ENCODE measurements at regions not wholly inside any gene's neighbourhood (a gene's known extent, or its start where the extent isn't known, plus 50 kb on each side); places are given as distances from the start of the nearest gene placed in this dataset.

DNA sequence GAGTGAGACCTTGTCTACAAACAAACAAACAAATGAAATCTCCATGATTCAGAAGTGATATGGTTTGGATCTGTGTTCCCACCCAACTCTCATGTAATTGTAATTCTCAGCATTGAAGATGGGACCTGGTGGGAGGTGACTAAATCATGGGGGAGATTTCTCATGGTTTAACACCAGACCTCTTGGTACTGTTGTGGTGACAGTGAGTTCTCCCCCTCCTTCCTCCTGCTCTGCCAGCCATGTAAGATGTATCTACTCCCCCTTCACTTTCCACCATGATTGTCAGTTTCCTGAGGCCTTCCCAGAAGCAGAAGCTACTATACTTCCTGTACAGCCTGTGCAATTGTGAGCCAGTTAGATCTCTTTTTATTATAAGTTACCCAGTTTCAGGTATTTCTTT lies 438.4 kb upstream of the THBS1 start:
- Mint-ChIP-seq H3K27ac (peak overlapping the region in 1 of 2 donors; percentile 95), H3K36me3 (peaks cover 0 to 25% of the 10 kb centered on the region in 2 donors), H3K9me3 (peaks cover 0 to 12% of the 10 kb centered on the region in 2 donors)
- DNase-seq (ENCODE audit: low spot score in 2 of 2) = peak in 1 of 2 donors; percentile 7
- peak; percentile 43 to 83 for ATAC-seq

DNA sequence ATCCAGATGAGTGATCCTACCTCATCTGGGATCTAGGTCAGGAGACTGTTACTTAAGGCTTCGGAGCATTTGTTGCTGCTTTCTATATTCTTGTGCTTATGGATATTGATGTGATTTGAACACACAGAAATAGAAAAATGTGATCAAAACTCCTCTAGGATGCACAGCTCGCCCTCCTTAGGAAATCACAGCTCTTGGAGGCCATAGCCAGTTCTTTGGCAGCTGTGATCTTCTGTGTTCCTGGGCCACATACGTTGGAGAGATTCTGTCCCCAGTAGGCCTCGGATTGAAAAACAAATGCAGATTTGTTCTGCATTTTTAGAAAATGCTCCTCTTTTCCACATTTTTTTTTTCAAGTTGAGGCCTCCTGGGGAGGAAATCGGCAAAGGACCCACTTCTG lies 437.4 kb upstream of the THBS1 start:
- no peak for DNase-seq (ENCODE audit: low spot score in 2 of 2)
- no peak overlapping the region for H3K27ac Mint-ChIP-seq
- peaks cover 0 to 12% of the 10 kb centered on the region in 2 donors for H3K9me3 Mint-ChIP-seq
- peaks cover 0 to 25% of the 10 kb centered on the region in 2 donors for H3K36me3 Mint-ChIP-seq
- no peak for ATAC-seq

DNA sequence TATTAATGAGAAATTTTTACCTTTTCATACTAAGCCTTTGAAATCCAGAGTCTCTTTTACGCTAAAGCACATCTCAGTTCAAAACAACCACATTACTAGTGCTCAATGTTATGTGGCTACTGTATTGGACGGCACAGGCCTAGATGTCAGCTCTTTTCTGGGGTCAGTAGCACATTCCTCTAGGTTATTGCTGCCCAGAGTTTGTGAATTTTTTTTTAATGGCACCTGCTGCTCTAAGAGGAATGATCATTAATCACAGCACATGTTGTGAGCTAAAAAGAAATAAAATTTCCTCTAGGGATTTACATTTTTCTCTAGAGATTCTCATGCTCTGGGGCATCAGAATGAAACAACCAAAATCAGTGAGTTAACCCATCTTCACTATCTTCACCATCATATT lies 436.8 kb upstream of the THBS1 start:
- Mint-ChIP-seq H3K36me3 (peaks cover 0 to 25% of the 10 kb centered on the region in 2 donors), H3K9me3 (peaks cover 0 to 12% of the 10 kb centered on the region in 2 donors), H3K27ac (peak overlapping the region; percentile 46 to 92)
- no peak for DNase-seq (ENCODE audit: low spot score in 2 of 2)
- ATAC-seq = no peak

DNA sequence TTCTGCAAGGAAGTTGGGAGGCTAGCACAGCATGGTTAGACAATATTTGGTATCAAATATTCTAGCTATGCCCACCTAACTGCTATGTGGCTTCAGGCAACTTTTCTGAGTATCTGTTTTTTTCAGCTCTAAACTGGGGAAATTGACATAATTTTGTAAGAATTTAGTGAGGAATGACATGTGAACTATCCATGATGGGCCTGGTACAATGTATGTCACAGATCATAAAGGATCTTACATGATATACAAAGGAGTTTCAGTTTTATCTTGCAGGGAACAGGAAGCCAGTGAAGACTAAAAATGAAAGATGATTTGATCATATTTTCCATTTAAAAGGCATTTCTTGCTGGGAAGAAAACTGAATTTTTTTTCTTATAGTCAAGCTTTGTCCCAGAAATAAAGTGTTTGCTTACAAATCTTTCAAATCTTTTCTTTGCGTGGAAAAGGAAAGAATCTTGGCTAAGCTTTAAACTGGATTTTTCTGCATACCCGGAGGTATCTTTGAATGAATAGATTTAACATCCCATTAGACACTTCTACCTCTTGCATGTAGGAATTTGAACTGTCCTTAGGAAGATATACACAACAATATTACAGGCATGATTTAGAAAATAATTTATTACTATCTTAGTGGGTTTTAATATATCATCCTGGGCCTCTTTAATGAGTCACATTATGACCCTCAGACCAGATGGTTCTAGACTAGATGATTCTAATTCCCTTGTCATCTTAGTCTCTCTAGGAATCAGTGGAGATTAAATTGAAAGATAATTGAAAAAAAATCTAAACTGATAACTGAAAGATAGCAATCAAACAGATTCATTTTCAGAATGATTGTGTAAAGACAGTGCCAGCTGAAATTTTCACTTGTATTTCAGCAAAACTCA lies 436.0 kb upstream of the THBS1 start:
- Mint-ChIP-seq H3K27ac (peak overlapping the region; percentile 46 to 92), H3K36me3 (peaks cover 0 to 25% of the 10 kb centered on the region in 2 donors), H3K9me3 (peaks cover 0 to 12% of the 10 kb centered on the region in 2 donors)
- ATAC-seq (peak; percentile 65 to 67), DNase-seq (ENCODE audit: low spot score in 2 of 2) (no peak)

DNA sequence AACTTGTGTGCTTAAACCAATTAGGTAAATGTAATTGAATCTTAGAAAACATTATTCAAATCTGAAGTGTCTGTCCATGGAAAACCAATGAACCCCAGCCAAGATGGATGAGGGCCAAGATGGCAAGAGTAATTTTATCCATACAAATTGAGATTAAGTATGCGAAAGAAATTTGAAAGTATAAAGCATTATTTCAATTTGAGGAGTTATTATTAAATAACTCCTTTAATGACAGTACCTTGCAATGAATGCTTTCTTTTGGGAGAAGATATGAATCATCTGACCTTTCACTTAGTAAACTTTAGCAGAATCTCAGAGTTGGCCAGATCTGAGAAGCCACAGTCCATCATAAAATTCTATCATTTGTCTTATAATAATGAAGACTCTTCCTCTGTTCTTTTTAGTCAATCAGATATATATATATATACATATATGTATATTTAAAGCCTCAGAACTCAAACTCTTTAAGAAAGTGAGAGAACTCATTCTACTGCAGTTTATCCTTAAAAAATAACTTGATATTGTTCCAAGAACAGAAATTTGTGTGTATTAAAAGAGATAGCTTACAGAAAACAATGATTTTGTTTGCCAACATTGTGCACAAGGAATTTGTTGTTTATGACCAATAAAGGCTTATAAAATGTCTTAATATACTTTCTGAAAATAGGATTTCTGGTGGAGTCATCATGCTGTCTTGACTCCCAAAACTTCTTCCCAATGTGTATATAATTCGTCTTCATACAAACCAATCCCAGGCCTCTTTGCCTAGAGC lies 434.8 kb upstream of the THBS1 start:
- Mint-ChIP-seq H3K27ac (no peak overlapping the region), H3K9me3 (peaks cover 0 to 12% of the 10 kb centered on the region in 2 donors), H3K36me3 (peaks cover 0 to 25% of the 10 kb centered on the region in 2 donors)
- ATAC-seq (no peak), DNase-seq (ENCODE audit: low spot score in 2 of 2) (no peak)

DNA sequence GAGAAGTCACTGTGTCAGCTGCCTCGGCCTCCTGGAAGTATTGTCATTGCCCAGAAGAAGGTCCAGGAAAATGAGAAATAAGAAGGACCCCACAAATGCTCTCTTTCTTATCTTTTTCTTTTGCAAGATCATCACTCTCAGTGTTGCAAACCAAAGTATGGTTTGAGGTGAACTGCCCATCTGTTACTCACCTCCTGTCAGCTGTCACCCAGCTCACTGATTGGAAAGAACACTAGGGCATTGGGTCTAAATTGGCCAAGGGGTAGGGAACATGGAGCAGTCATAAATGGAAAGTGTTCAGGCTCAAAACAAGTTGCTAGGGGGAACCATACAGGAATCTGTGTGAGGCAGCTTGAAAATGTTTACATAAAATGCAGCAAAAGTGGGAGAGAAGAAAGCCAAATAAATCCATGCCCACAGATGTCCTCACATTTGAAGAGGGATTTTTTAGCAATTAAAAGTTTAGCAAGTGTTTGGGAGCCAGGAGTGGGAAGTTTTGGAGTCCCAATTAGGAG lies 431.2 kb upstream of the THBS1 start:
- no peak for ATAC-seq
- no peak overlapping the region for H3K27ac Mint-ChIP-seq

DNA sequence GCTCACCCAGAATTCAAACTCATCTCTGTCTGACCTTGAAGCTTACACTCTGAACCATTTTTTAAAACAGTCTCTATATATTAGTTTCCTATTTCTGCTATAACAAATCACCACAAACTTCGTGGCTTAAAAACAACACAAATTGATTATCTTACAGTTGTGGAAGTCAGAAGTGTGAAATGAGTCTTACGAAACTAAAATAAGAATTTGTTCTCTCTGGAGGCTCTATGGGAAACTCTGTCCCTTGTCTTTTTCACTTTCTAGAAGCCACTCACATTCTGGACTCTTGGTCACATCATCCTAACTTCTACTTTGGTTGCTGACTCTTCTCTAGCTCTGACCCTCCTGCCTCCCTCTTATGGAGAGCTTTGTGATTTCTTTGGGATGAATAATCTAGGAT lies 429.3 kb upstream of the THBS1 start:
- Mint-ChIP-seq H3K27ac (no peak overlapping the region), H3K36me3 (no peaks in the 10 kb centered on the region), H3K9me3 (no peaks in the 10 kb centered on the region)
- no peak for ATAC-seq
- no peak for DNase-seq (ENCODE audit: low spot score in 2 of 2)

More for the DNA sequence above, 431.2 kb upstream of the THBS1 start:
- no peak for DNase-seq (ENCODE audit: low spot score in 2 of 2)
- Mint-ChIP-seq H3K36me3 (no peaks in the 10 kb centered on the region), H3K9me3 (no peaks in the 10 kb centered on the region)

DNA sequence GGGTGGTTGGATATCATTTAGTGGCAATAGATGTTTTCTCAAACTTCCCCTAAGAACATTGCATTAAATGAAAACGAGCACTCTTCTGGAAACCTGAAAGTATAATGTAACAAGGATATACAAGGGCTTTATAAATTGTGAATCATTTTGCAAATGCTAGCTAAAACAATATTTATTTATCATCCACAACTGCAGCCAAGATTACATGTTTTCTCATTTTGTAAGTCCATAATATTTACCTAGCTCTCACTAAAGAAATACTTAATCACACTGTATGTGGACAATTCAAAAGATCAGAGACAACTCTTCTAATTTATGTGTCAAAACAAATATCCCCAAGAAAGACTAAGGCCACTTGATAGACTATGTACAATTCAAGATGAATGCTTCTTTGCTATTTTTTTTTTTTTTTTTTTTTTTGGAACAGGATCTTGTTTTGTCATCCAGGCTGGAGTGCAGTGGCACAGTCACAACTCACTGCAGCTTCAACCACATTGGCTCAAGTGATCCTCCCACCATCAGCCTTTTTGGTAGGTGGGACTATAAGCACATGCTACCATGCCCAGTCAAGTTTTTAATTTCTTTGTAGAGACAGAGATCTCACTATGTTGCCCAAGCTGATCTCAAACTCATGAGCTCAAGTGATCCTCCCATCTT lies 427.7 kb upstream of the THBS1 start:
- no peak for DNase-seq (ENCODE audit: low spot score in 2 of 2)
- no peaks in the 10 kb centered on the region for H3K36me3 Mint-ChIP-seq
- H3K27ac Mint-ChIP-seq = no peak overlapping the region
- H3K9me3 Mint-ChIP-seq = no peaks in the 10 kb centered on the region
- no peak for ATAC-seq

DNA sequence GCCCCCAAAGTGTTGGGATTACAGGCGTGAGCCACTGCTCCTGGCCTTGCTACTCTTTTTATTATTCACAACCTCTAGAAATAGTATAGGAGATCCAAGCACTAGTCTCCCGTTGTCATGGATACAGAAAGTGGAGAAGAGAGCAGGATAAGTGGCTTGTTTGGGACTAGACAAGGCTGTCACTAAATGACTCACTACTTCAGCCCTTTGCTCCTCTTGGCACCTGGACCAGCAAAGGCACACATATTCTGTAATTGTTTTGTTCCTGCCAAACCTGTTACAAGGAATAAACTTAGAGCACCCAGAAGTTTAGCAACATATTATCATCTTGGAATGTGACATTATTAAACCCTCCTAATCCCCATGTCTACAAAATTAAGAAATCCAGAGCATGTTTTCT lies 427.2 kb upstream of the THBS1 start:
- H3K36me3 Mint-ChIP-seq = no peaks in the 10 kb centered on the region
- ATAC-seq = no peak
- no peak for DNase-seq (ENCODE audit: low spot score in 2 of 2)
- H3K9me3 Mint-ChIP-seq = no peaks in the 10 kb centered on the region
- no peak overlapping the region for H3K27ac Mint-ChIP-seq

DNA sequence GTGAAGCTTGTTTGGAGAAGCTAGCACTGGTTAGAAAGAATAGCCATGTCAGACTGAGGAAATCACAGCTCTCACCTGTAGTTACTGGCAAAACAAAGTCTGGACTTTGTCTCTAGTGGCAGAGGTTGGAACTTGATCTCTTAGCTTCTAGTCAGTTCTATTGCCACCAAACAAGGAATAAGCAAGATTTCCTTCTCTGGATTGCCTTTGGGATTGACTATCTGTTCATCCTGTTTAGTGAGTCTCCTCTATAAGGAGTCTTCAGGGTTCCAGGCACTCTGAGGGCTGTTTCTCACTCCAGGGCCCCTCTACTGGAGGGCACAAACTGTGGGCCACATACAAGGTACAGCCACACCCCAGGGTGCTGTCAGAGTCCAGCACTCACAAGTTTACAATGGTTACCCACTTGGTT lies 426.6 kb upstream of the THBS1 start:
- Mint-ChIP-seq H3K36me3 (no peaks in the 10 kb centered on the region), H3K27ac (no peak overlapping the region), H3K9me3 (no peaks in the 10 kb centered on the region)
- ATAC-seq (no peak), DNase-seq (ENCODE audit: low spot score in 2 of 2) (no peak)

DNA sequence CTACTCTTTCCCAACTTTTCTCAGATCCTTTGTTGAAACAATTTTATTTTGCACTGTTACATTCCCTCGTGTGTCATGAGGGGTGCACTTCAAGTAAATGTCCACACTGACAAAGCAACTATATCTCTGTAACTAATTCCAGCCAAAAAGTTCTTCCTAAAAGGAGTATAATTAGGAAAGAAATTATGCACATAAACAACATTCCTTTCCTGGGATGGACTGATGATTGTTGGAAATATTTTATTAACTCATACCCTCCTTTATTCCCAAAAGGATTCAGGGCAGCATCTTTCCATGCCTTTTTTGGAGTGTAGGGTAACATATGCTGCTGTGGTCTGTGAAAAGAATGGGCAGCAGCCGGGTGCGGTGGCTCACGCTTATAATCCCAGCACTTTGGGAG lies 426.1 kb upstream of the THBS1 start:
- ATAC-seq = no peak
- H3K9me3 Mint-ChIP-seq = no peaks in the 10 kb centered on the region
- no peak overlapping the region for H3K27ac Mint-ChIP-seq
- H3K36me3 Mint-ChIP-seq = no peaks in the 10 kb centered on the region
- DNase-seq (ENCODE audit: low spot score in 2 of 2) = no peak

DNA sequence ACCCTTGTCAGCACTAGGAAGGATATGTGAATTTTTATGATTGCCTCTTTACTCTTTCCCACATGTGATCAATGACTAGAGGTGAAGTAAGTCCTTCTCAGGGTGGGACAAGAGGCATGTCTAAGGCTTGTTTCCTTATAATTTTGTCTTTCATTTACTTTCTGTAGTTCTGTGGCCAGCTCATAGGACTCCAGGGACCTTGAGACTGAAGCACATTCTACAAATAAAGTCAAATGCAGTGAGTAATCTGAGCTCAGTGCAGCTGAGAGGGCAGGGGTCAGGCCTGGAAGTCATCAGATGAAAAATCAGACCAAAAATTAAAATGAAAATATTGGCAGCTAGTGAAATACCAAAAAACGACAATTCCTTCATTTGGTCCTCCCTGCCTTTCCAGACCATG lies 424.7 kb upstream of the THBS1 start:
- no peak for DNase-seq (ENCODE audit: low spot score in 2 of 2)
- no peak overlapping the region for H3K27ac Mint-ChIP-seq
- H3K9me3 Mint-ChIP-seq = no peaks in the 10 kb centered on the region

DNA sequence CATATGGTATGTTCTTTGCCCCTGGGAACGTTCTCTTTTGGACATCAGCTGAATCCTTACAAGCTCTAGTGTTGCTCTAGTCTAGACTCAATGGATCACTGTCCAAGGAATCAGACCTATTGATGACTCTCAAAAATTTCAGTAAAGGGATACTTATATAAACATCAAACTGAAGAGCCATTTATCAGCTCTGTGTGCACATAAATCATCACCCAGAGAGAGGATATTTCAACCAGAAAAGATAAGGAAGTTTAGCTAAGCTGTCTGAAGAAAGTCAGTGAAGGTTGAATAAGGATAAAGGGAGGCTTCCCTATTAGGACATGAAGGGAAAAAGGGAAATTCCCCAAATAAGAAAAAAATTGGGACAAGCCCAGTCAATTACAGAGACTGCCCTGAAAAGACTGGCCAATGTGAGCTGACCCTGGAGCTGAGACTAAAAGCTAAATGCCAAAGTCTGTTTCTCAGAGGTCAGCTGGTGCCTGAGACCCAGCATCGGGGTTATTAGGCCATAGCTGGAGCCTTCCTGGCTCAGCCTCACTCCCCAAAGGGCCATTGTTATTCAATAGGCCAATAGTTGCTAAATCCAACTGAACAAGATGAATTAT lies 424.1 kb upstream of the THBS1 start:
- no peak overlapping the region for H3K27ac Mint-ChIP-seq
- no peaks in the 10 kb centered on the region for H3K36me3 Mint-ChIP-seq
- no peaks in the 10 kb centered on the region for H3K9me3 Mint-ChIP-seq
- DNase-seq (ENCODE audit: low spot score in 2 of 2) = no peak
- no peak for ATAC-seq

More for the DNA sequence above, 424.7 kb upstream of the THBS1 start:
- no peak for ATAC-seq
- no peaks in the 10 kb centered on the region for H3K36me3 Mint-ChIP-seq

DNA sequence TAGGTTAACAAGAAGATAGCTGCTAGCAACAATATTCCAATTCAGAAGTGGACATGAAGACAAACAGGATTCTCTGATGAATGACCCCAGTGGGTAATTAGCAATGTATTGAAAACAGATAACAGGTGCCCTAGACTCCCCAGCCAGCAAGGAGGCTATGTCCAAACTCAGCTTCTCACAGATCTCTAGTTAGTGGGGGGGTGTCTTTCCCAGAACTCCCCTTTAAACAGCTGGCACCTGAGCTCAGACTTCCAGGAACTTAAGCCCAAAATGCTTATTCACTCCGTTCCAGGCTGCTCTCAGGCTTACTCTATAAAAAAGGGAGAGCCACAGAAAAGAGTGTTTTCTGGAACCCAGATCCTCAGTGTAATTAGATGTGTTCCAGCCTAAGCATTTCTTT lies 423.0 kb upstream of the THBS1 start:
- Mint-ChIP-seq H3K27ac (no peak overlapping the region), H3K9me3 (peaks cover 0 to 2% of the 10 kb centered on the region in 2 donors), H3K36me3 (no peaks in the 10 kb centered on the region)
- ATAC-seq = no peak
- DNase-seq (ENCODE audit: low spot score in 2 of 2) = no peak

DNA sequence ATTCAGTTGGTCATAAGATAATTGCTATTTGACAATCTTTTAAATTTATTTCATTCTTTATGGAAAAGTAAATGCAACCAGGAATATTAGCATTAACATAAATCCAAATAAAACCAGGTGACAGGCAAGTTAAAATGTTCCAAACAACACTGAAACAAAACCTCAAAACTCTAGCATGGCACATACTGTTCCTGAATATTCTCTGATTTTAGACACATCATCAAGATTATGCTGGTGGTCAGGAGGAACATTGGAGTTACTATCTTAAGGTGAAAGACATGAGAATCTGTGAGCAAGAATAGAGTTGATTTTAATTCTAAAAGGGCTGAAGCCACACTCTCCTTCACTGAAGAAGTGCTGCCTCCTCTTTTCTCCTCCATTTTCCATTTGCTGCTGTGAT lies 421.0 kb upstream of the THBS1 start:
- Mint-ChIP-seq H3K27ac (no peak overlapping the region), H3K9me3 (peaks cover 0 to 5% of the 10 kb centered on the region in 2 donors), H3K36me3 (no peaks in the 10 kb centered on the region)
- no peak for ATAC-seq
- no peak for DNase-seq (ENCODE audit: low spot score in 2 of 2)

DNA sequence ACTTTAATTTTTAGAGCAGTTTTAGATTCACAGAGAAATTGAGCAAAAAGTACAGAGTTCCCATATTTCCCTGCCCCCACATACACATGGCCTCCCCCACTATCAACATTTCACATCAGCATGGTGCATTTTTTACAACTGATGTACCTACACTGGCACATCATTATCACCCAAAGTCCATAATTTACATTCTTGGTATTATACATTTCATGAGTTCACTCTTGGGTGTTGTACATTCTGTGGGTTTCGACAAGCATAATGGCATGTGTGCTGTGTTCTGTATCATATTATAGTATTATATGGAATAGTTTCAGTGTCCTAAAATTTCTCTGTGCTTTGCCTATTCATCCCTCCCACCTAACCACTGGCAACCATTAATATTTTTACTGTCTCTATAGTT lies 419.8 kb upstream of the THBS1 start:
- no peak overlapping the region for H3K27ac Mint-ChIP-seq
- no peak for ATAC-seq
- no peak for DNase-seq (ENCODE audit: low spot score in 2 of 2)
- H3K36me3 Mint-ChIP-seq = no peaks in the 10 kb centered on the region
- peaks cover 0 to 5% of the 10 kb centered on the region in 2 donors for H3K9me3 Mint-ChIP-seq
